GM21526 (cell line): ENCODE measurements at regions not wholly inside any gene's neighbourhood (a gene's known extent, or its start where the extent isn't known, plus 50 kb on each side); places are given as distances from the start of the nearest gene placed in this dataset.

Source experiments
- ATAC-seq: cut with Tn5 transposase; IDR thresholded peaks from one replicate; pipeline ENCODE4 v1.9.1; 2021; ENCODE audit warnings: moderate library complexity; ENCODE audit not compliant: unreplicated experiment, low FRiP score

DNA sequence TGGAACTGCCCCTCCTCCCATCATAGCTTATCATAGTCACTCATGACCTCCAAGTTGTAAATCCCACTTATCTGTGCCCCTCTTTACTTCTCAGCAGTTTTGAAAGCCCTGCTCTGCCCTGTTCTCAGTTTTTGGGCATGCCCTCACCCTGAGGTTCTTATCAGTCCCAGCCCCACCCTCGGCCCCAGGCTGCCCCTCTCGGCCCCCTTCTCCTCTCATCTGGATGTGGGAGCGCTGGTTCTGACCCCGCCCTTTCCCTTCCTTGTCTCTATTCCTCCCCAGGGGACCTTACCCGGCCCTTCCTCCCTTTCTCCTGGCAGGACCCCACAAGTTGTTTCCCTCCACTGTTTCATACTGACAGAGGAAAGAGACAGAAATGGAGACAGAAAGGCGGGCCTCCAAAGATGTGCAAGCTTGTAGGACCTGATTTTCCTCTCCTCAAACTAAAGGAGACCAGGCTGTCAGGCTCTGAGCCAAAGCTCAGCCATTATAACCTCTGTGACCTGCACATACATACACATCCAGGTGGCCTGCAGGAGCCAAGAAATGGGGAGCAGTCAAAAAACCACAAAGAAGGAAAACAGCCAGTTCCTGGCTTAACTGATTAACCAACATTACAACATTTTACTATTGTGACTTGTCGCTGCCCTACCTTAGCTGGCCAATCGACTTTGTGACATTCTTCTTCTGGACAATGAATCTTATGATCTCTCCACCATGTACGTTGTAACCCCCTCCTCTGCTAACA, 171.0 kb upstream of the HS6ST1 start:
- no peak for ATAC-seq

GRCh38 chr2:128490321-128490720, 171.7 kb upstream of the HS6ST1 start:
- no peak for ATAC-seq

- ATAC-seq = no peak
These were observed 172.4 kb upstream of the HS6ST1 start for GRCh38 chr2:128490881-128491691.

- no peak for ATAC-seq
These were observed 173.1 kb upstream of the HS6ST1 start for GRCh38 chr2:128491692-128492244.

DNA sequence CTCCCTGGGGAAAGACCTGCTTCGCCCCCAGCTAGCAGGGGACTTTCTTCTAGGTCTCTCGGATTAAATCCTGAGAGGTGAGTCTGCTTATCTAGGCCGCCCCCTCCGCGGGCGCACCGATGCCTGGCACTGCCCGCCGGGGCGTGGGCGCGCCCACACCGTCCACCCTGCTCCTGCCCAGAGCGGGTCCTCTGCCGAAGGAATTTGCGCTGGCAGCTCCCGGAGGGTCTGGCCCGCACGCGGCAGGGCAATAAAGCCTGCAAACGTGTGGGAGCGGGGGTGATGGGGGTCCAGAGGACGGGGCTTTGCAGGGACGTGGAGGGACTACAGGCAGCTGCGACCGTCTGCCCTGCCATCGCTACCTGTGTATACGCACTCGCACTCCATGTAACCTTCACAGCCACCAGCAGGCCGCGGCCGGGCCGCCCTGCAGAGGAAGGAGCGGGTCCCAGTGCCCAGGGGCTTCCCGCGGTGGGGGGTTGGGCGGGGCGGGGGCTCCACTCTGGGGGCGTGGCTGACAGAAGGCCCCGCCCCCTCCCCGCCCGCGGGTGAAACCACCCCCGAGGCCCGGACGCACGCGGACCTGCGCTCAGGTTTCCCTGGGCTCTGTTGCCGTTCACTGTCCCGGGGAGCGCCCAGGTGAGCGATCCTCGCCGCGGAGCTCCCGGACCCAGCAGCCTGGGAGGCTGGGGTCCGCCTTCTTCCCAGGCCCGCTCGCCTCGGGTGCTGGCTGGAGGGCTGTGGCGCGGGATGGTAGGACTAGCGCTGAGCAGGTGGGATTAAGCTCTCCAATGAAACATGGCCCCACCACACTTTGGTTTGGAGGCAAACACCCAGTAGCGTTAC, 174.5 kb upstream of the HS6ST1 start:
- no peak for ATAC-seq

DNA sequence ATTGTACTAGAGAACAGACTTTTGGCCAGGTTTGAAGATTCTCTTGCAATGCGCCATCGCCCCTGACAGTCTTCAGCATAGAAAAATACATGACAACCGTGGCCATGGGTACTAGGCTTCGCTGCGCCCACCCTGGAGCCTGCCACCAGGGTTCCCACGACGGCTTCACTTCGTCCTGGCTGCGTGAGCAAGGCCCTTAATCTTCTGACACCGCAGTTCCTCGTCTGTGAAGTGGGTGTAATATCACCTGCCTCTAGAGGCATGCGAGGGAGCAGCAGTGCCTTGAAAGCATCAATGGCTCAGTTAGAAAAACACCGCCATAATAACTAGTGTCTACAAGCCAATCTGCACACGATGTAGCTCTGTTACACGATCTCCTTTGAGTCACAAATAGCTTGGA, 175.2 kb upstream of the HS6ST1 start:
- ATAC-seq = no peak

DNA sequence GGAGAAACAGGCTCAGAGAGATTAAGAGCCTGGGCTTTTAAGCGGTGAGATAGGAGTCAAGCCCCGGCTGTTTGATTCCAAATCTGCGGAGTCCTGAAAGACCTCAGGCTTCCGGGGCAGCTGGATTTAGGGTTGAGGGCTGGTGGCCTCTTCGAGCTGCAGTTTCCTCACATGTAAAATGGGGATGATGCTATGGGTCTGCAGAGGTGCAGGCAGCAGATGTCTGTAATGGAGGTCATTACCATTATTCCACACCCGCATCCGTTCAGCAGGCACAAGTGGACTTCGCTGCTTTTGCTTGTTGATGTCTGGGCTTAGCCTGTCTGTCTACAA, 175.6 kb upstream of the HS6ST1 start:
- ATAC-seq = no peak

DNA sequence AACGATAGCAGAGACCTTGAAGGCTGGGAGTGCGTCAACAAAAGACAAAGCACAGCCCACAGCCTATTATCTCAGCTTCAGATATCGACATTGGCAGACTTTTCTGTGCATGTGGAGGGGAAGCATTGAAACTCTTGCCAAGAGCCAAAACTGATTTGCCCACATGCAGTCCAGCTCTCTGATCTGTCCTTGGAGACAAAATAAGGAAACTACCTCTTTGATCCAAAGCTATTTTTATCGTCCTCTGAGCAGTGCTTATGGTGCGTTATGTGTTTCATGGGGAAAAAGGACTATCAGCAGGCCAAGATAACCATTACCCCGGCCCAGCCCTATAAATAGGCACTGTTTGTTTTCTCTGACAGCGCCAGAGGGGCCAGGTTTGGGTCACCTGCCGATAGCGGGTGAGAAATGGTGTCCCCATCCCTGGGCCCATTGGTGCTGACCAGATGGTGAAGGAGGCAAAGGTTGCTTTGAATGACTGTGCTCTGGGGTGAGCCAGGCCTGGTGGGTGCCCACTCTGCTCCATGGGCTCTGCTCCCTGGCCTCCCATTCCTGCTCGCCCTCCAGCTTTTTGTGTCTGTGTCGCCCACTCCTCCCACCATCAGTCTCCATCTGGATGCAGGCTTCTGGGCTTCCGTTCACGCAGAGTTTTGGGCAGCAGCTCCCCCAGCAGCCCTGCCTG, 176.1 kb upstream of the HS6ST1 start:
- ATAC-seq = no peak

- ATAC-seq = no peak
These were observed 177.4 kb upstream of the HS6ST1 start for GRCh38 chr2:128495996-128496547.

DNA sequence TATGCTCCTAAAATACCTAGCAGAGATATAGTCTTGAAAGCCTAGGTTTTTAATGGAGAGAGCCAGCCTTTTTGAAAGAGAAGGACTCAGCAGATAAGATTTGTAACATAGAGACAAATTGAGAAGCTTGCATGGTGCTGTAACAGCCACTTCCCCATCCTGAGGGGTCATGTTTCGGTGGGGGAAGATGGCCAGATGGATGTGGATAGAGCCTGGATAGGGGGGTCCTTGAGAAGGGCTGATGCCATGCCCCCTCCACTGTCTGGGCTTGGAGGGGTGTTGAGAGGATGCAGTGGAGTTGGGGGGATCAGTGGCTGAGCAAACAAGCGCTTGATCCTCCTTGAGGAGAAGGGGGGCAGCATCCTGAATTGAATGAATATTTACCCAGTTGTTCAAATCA, 178.0 kb upstream of the HS6ST1 start:
- ATAC-seq = no peak

DNA sequence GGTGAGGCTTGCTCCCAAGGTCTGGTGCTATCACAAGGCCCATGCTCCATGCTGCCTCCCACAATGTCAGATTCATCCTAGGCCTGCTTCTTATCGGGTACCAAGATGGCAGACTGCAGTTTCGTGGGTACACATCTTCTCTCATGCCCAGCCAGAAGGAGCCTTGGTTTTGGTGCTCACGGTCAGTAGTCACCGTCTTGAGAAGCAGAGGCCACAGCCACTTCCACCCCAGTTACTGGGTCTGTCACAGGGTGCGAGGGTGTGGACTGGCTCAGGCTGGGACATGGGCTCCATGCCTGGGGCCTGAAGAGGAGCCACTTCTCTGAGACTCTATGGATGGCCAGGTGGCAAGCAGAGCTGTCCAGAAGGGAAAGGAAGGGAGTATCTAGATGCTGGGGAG, 178.8 kb upstream of the HS6ST1 start:
- no peak for ATAC-seq

DNA sequence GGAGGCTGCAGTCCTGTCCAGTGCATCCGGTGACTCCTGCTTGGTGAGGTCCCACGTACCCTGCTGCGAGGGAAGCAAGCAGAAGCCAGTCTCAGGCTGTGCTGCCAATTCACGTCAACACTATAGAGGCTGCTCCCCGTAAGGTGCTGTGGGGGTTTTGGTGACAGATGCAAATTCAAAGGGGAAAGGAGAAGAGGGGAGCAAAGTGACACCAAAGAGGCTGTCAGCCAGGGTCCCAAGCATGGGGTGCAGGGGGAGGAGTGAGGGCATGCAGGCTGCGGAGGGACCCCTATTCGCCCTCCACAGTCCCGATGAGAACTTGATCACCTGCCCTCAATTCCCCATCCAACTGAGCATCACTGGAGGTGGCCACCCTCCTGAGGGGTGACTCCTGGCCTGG, 179.4 kb upstream of the HS6ST1 start:
- no peak for ATAC-seq

DNA sequence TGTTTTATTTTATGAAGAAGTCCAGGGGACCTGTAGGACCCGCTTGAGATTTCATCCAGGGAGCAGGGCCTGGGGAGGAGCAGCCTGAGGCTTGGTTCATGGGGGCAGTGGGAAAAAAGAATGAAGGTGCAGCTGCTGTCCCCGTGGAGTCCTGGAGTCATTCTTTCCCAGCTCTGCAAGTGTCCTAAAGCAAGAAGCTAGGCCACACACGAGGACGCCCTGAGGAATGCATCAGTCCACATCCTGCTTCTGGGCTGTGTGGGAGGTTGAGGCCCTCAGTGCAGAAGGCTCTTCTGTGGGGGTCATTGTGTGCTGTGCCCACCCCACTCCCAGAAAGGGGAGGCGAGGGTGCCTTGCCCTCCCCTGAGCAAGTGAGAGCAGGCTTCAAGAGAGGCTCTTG, 179.9 kb upstream of the HS6ST1 start:
- no peak for ATAC-seq

DNA sequence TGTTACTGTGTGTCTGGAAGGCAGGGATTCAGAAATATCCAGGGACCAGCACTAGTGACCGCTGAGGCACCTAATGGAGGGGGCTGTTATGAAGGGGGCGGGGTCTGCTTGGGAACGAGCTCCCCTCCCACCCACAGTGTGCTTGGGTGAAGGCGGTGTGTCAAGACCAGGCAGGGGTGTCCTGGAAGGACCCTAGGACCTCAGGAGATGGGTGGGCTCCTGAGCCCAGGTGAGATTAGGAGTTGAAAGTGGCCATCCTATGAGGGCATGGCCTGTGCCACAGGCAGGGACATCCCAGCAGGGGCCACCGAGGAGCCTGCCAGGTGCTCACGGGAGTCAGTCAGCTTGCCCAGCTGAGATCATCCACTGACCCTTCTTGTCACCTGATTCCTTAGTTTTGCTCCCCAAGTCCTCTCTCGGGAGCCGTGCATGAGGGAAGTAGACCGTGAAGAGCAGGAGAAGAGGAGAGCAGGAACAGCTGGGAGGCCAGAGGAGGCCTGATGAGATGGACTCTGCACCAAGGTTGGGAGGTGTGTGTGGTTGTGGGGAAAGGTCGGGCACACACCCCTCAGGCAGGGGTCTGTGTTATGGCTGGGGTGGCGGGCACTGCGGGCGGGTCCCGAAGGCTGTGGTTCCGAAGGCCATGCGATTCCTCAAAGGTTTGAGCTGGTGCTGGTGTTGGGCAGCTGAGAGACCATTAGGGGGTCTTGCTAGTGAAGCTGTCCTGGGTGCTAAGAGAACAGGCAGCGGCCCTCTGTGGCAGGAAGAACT, 180.9 kb upstream of the HS6ST1 start:
- no peak for ATAC-seq

- ATAC-seq = no peak
These were observed 181.6 kb upstream of the HS6ST1 start for GRCh38 chr2:128500138-128500800.

GRCh38 chr2:128501006-128501690, 182.5 kb upstream of the HS6ST1 start:
- no peak for ATAC-seq

DNA sequence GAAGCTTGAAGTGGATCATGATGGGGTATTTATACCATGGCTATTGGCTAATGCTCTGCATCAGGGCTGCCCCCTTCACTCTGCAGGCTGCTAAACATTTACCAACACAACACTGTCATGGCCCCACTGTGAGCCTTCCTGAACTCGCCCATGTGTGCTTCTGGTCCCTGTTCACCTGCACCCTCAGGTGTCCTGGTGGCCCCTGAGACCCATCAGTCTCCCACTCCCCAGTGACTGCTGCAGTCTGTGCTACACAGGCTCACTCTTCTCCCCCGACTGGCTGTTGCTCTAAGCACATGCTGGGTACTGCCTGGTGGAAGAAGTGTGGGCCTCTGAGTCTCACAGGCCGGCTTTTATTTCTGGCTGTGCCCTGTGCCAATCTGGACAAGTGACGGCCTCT, 183.0 kb upstream of the HS6ST1 start:
- no peak for ATAC-seq

DNA sequence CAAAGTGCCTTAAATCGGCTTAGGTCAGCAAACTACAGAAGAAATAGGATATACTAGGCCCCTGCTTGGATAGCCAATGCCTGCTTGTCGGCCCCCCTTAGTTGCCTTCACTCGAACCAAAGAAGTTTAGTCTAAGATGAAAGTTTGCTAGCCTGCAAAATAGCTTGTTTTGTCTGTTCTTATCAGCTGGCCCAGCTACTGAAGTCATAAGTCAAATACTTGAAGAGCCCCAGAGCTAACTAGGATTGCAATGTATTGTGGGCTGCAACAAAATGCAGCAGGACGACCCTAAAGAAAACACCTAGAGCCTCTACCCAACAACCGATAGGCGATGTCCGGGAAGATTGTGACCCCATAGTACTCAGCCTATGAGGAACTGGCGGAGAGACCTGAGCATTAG, 183.5 kb upstream of the HS6ST1 start:
- no peak for ATAC-seq
